ENCODE measurements at regions not wholly inside any gene's neighbourhood (a gene's known extent, or its start where the extent isn't known, plus 50 kb on each side); places are given as distances from the start of the nearest gene placed in this dataset.

DNA sequence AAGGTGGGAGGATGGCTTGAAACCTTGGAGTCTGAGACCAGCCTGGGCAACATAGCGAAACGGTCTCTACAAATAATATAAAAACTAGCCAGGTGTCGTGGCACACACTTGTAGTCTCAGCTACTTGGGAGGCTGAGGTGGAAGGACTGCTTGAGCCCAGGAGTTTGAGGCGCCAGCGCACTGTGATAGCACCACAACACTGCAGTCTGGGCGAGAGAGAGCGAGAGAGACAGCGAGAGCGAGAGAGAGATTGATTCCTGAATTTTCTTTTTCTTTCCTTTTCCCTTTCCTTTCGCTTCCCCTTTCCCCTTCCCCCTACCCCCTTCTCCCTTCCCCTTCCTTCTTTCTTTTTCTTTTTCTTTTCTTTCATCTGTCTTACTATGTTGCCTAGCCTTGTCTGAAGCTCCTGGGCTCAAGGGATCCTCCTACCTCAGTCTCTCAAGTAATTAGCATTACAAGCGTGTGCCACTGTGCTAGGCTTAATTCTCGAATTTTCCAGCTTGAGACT lies 162.4 kb upstream of the ZBED5 start:
- Histone ChIP-seq H3K14ac (ENCODE audit: low read length) (no peak overlapping the region), H2AFZ (ENCODE audit: insufficient read depth, low read length, poor library complexity) (no peak overlapping the region), H4K8ac (ENCODE audit: low read depth, low read length) (no peak overlapping the region), H2AK5ac (ENCODE audit: low read length) (no peak overlapping the region), H3K36me3 (ENCODE audit: control insufficient read depth in 1 of 2, insufficient read depth in 2 of 2, low read length in 2 of 2) (no peaks in the 10 kb centered on the region), H3K4me2 (ENCODE audit: low read length) (no peak overlapping the region), H2BK12ac (ENCODE audit: low read length) (no peak overlapping the region), H3K79me1 (ENCODE audit: low read length) (no peaks in the 10 kb centered on the region), H2BK5ac (ENCODE audit: low read depth, low read length, poor library complexity) (no peak overlapping the region), H3K4me3 (ENCODE audit: low read depth, low read length) (no peak overlapping the region), H3K4me1 (ENCODE audit: control insufficient read depth in 1 of 2, insufficient read depth in 2 of 2, low read length in 2 of 2) (no peaks in the 10 kb centered on the region), H4K91ac (ENCODE audit: low read depth, low read length) (no peak overlapping the region), H3K27ac (ENCODE audit: low read depth, low read length) (no peak overlapping the region), H4K12ac (ENCODE audit: low read depth, low read length) (no peak overlapping the region), H3K4ac (ENCODE audit: low read depth, low read length) (no peak overlapping the region), H3K9me3 (ENCODE audit: insufficient read depth, low read depth, low read length) (no peaks in the 10 kb centered on the region), H3K9ac (ENCODE audit: low read length) (no peak overlapping the region), H3K23ac (ENCODE audit: low read length) (no peak overlapping the region), H2BK120ac (ENCODE audit: insufficient read depth, low read length, poor library complexity) (no peak overlapping the region), H3K27me3 (ENCODE audit: insufficient read depth, low read length) (no peaks in the 10 kb centered on the region), H3K18ac (ENCODE audit: low read length) (no peak overlapping the region), H3K79me2 (ENCODE audit: control insufficient read depth, insufficient read depth, low read length, poor library complexity) (no peaks in the 10 kb centered on the region)
- no peak for DNase-seq
- no CpG with 5 or more reads among the region's 12 CpGs for WGBS (ENCODE audit: extremely low coverage, insufficient coverage, insufficient read length)

DNA sequence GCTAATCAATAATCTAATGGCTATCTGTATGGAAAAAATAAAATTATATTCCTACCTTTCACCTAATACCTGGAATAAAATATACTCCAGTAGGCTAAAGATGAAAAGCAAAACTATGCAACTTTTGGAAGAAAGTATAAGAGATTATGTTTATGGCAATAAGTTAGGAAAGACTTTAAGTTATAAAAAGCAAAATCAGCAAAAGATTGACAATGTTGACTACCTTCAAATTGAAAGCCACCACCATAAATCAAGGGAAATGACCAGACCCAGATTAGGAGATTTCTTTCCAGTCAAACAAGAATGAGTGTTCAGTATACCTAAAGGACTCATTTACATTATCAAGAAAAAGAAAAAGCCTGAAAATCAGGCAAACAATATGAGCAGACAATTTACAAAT lies 159.1 kb upstream of the ZBED5 start:
- no peak overlapping the region for H3K4me2 ChIP-seq (ENCODE audit: low read length)

DNA sequence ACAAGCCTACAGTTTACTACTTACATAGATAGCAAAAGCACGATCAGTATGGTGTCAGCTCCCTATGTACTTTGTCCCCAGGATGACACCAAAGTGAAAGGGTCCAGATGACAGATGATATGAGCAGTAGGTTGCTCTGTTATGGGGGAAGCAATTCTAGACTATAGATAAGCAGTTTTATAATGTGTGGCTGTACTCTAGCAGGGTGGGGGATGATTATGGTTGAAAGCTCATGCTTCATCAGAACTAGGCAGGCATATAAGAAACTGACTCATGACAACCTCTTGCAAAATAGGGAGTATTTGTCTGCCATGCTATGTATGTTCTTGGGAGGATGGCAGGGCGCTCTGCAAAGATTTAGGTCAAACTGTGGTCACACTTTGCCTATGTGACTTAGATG lies 158.2 kb upstream of the ZBED5 start:
- Histone ChIP-seq H4K91ac (ENCODE audit: low read depth, low read length) (no peak overlapping the region), H3K4me2 (ENCODE audit: low read length) (no peak overlapping the region)

More for the DNA sequence above, 159.1 kb upstream of the ZBED5 start:
- Histone ChIP-seq H3K79me1 (ENCODE audit: low read length) (no peaks in the 10 kb centered on the region), H4K91ac (ENCODE audit: low read depth, low read length) (no peak overlapping the region), H3K27me3 (ENCODE audit: insufficient read depth, low read length) (no peaks in the 10 kb centered on the region), H3K27ac (ENCODE audit: low read depth, low read length) (no peak overlapping the region), H3K79me2 (ENCODE audit: control insufficient read depth, insufficient read depth, low read length, poor library complexity) (no peaks in the 10 kb centered on the region), H2AK5ac (ENCODE audit: low read length) (no peak overlapping the region), H3K36me3 (ENCODE audit: control insufficient read depth in 1 of 2, insufficient read depth in 2 of 2, low read length in 2 of 2) (no peaks in the 10 kb centered on the region), H4K8ac (ENCODE audit: low read depth, low read length) (no peak overlapping the region), H2BK12ac (ENCODE audit: low read length) (no peak overlapping the region), H3K4me1 (ENCODE audit: control insufficient read depth in 1 of 2, insufficient read depth in 2 of 2, low read length in 2 of 2) (no peaks in the 10 kb centered on the region), H2BK120ac (ENCODE audit: insufficient read depth, low read length, poor library complexity) (no peak overlapping the region), H2AFZ (ENCODE audit: insufficient read depth, low read length, poor library complexity) (no peak overlapping the region), H3K14ac (ENCODE audit: low read length) (no peak overlapping the region), H3K4ac (ENCODE audit: low read depth, low read length) (no peak overlapping the region), H3K9me3 (ENCODE audit: insufficient read depth, low read depth, low read length) (no peaks in the 10 kb centered on the region), H3K18ac (ENCODE audit: low read length) (no peak overlapping the region), H2BK5ac (ENCODE audit: low read depth, low read length, poor library complexity) (no peak overlapping the region), H3K23ac (ENCODE audit: low read length) (no peak overlapping the region), H3K9ac (ENCODE audit: low read length) (no peak overlapping the region), H4K12ac (ENCODE audit: low read depth, low read length) (no peak overlapping the region), H3K4me3 (ENCODE audit: low read depth, low read length) (no peak overlapping the region)
- DNase-seq = no peak

DNA sequence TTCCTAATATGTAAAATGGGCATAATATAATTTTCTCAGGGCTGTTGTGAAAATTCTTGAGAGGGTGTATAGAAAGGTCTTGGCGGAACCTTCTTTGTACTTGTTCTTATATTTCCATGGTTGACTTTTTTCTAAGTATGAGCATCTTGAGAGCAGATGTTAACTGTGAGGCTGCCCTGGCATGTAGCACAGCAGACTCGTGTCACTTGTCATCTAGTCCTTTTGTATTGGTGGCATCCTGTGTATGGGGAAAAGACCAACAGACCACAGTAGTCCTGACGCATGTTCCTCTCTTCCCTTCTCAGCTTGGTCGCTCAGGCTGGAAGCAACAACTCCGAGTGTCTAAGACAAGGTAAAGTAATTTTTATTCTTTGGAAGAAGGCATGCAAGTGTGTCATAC lies 153.8 kb upstream of the ZBED5 start:
- H3K79me2 ChIP-seq (ENCODE audit: control insufficient read depth, insufficient read depth, low read length, poor library complexity) = no peaks in the 10 kb centered on the region
- H2AFZ ChIP-seq (ENCODE audit: insufficient read depth, low read length, poor library complexity) = no peak overlapping the region
- no peak overlapping the region for H3K4me2 ChIP-seq (ENCODE audit: low read length)
- DNase-seq = no peak
- WGBS (ENCODE audit: extremely low coverage, insufficient coverage, insufficient read length) = no CpG with 5 or more reads among the region's 5 CpGs
- no peak overlapping the region for H2BK12ac ChIP-seq (ENCODE audit: low read length)
- no peaks in the 10 kb centered on the region for H3K4me1 ChIP-seq (ENCODE audit: control insufficient read depth in 1 of 2, insufficient read depth in 2 of 2, low read length in 2 of 2)
- H3K9me3 ChIP-seq (ENCODE audit: insufficient read depth, low read depth, low read length) = no peaks in the 10 kb centered on the region
- no peak overlapping the region for H4K91ac ChIP-seq (ENCODE audit: low read depth, low read length)
- no peak overlapping the region for H3K9ac ChIP-seq (ENCODE audit: low read length)
- H3K4me3 ChIP-seq (ENCODE audit: low read depth, low read length) = no peak overlapping the region
- H3K79me1 ChIP-seq (ENCODE audit: low read length) = no peaks in the 10 kb centered on the region
- no peak overlapping the region for H2BK120ac ChIP-seq (ENCODE audit: insufficient read depth, low read length, poor library complexity)
- no peak overlapping the region for H2AK5ac ChIP-seq (ENCODE audit: low read length)
- H3K23ac ChIP-seq (ENCODE audit: low read length) = no peak overlapping the region
- H4K12ac ChIP-seq (ENCODE audit: low read depth, low read length) = no peak overlapping the region
- H3K27me3 ChIP-seq (ENCODE audit: insufficient read depth, low read length) = no peaks in the 10 kb centered on the region
- H3K27ac ChIP-seq (ENCODE audit: low read depth, low read length) = no peak overlapping the region
- no peaks in the 10 kb centered on the region for H3K36me3 ChIP-seq (ENCODE audit: control insufficient read depth in 1 of 2, insufficient read depth in 2 of 2, low read length in 2 of 2)
- no peak overlapping the region for H4K8ac ChIP-seq (ENCODE audit: low read depth, low read length)
- no peak overlapping the region for H2BK5ac ChIP-seq (ENCODE audit: low read depth, low read length, poor library complexity)
- no peak overlapping the region for H3K14ac ChIP-seq (ENCODE audit: low read length)
- no peak overlapping the region for H3K18ac ChIP-seq (ENCODE audit: low read length)
- no peak overlapping the region for H3K4ac ChIP-seq (ENCODE audit: low read depth, low read length)

More for the DNA sequence above, 158.2 kb upstream of the ZBED5 start:
- WGBS (ENCODE audit: extremely low coverage, insufficient coverage, insufficient read length) = no CpG with 5 or more reads among the region's 2 CpGs
- Histone ChIP-seq H3K79me2 (ENCODE audit: control insufficient read depth, insufficient read depth, low read length, poor library complexity) (no peaks in the 10 kb centered on the region), H2BK12ac (ENCODE audit: low read length) (no peak overlapping the region), H3K79me1 (ENCODE audit: low read length) (no peaks in the 10 kb centered on the region), H3K23ac (ENCODE audit: low read length) (peak overlapping the region; percentile 64), H2BK5ac (ENCODE audit: low read depth, low read length, poor library complexity) (no peak overlapping the region), H4K12ac (ENCODE audit: low read depth, low read length) (no peak overlapping the region), H3K9me3 (ENCODE audit: insufficient read depth, low read depth, low read length) (no peaks in the 10 kb centered on the region), H3K4ac (ENCODE audit: low read depth, low read length) (no peak overlapping the region), H2AK5ac (ENCODE audit: low read length) (no peak overlapping the region), H3K27ac (ENCODE audit: low read depth, low read length) (no peak overlapping the region), H3K36me3 (ENCODE audit: control insufficient read depth in 1 of 2, insufficient read depth in 2 of 2, low read length in 2 of 2) (no peaks in the 10 kb centered on the region), H3K27me3 (ENCODE audit: insufficient read depth, low read length) (no peaks in the 10 kb centered on the region), H3K9ac (ENCODE audit: low read length) (no peak overlapping the region), H3K18ac (ENCODE audit: low read length) (no peak overlapping the region), H3K4me1 (ENCODE audit: control insufficient read depth in 1 of 2, insufficient read depth in 2 of 2, low read length in 2 of 2) (no peaks in the 10 kb centered on the region), H3K14ac (ENCODE audit: low read length) (no peak overlapping the region), H3K4me3 (ENCODE audit: low read depth, low read length) (no peak overlapping the region), H2BK120ac (ENCODE audit: insufficient read depth, low read length, poor library complexity) (no peak overlapping the region), H4K8ac (ENCODE audit: low read depth, low read length) (no peak overlapping the region), H2AFZ (ENCODE audit: insufficient read depth, low read length, poor library complexity) (no peak overlapping the region)
- peak in 1 of 2 donors; percentile 43 for DNase-seq

All from trophoblast cell (in vitro differentiated cells and primary cell).